T-helper 2 cell (primary cell): ENCODE measurements at regions not wholly inside any gene's neighbourhood (a gene's known extent, or its start where the extent isn't known, plus 50 kb on each side); places are given as distances from the start of the nearest gene placed in this dataset.

ENCODE experiments used
- DNase-seq, 5 experiments: peaks; one replicate each; pipeline versions ENCODE4 v3.0.0 to v3.0.0-alpha.2; 2012 to 2022

DNA sequence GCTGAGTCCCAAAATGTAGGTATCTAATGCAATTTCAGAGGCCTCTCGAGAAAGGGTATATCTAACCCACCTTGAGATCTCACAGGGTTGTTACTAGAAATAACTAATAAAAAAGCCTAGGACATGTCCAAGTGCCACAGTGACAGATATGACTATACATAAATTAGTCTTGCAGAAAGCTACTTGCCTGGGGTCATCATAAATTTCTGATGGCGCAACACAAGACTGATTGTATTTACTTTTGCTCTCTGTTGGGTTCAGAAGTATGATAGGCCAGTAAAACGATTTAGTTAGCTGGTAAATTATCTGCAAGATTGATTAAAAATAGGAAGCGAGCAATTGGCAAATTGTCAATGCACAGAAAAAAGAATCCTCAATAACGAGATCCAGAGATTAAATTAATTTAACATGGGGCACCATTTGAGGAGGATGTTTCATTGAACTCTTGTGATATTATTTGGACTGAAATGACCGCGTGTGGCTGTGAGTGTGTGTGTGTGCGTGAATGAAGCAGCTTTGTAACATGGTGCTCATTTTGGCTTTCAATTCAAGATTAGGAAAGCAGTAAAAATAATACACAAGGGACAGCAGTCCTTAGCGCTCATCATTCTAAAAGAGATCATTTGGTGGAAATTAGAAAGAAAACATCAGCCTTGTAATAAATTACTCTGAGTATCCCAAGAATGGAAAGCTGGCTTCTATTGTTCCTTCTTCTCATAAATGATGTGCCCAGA, 157.4 kb upstream of the ZFHX3 start:
- no peak for DNase-seq

GRCh38 chr16:73204359-73205152, 156.6 kb upstream of the ZFHX3 start:
- DNase-seq, result no peak

DNA sequence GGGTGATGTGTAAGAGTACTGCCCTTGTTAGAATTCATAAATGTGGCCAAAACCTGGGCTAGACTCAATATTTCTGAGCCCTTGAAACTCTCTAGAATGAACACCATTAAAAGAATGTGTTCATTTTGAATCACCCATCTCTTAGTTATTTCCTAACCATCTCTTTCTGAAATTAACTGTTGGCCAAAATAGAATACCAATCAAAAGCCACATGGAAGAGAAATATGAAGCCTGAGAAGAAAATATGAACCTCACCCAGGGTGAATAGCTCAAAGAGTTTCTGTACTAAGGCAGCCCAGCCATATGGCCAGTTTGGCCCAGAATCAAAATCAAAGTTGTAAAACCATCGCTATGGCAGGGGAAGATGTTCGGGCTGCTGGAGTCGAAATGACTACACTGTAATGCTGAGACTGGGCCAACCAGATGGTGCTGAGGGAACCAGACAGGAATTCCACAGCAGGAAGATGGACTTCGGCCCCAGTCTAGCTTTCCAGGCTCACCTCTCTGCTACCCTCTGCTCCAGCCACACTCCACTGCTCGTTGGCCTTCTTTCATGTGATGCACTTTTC, 154.3 kb upstream of the ZFHX3 start:
- DNase-seq, result no peak

- no peak for DNase-seq
Observed at GRCh38 chr16:73199214-73199613, 151.3 kb upstream of the ZFHX3 start.

GRCh38 chr16:73198481-73198880, 150.6 kb upstream of the ZFHX3 start:
- no peak for DNase-seq

DNA sequence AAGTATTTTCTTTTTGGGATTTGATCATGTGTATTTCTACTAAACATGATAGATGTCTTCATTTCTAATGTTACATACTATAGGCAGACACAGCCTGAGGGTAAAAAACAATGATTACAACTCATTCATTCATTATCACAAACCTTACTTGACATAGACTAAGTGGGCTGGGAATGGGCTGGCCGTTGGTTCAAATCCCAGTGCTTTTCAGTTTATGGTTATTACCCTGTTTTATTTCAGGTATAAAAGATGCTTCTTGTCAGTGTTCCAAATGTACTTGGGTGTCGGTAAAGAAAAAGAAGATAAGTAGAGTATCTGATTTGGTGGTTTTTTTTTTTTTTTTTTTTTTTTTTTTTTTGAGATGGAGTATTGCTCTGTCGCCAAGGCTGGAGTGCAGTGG, 149.7 kb upstream of the ZFHX3 start:
- no peak for DNase-seq

DNA sequence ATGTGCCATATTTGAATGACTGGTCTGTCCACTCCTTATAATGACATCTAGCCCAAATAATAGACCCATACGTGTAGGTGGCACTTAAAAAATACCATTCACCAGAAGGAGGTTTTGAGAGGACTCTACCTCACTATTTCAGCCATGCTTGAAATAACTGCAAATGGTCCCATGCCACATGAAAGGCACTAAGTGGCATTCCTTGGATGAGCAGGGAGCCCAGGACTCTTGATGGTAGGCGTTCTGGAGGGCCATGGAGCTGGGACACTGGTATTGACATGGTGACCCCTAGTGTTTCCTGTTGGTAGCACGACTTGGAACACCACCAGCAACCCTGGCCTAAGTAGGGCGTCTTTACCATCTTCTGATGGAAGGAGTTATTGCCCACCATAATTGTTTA, 148.7 kb upstream of the ZFHX3 start:
- peak in 1 of 5 experiments; percentile 12 for DNase-seq

DNA sequence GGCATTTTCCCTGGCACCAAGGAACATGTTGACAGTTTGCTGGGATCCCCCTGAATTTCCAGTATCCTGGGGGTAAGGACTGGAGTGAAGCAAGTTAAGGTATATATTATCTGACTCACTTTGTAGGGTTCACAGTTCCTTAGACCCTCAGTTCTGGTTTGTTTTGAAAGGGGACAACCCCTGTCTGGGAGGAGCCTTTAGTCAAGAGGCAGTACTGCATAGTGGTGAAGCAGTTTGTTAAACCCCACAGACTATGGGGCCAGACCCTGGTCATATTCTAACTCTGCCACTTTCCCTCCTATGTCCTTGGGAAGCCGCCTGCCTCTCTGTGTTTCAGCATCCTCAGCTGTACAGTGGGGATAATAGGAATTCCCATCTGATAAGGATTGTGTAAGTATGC, 145.5 kb upstream of the ZFHX3 start:
- no peak for DNase-seq

DNA sequence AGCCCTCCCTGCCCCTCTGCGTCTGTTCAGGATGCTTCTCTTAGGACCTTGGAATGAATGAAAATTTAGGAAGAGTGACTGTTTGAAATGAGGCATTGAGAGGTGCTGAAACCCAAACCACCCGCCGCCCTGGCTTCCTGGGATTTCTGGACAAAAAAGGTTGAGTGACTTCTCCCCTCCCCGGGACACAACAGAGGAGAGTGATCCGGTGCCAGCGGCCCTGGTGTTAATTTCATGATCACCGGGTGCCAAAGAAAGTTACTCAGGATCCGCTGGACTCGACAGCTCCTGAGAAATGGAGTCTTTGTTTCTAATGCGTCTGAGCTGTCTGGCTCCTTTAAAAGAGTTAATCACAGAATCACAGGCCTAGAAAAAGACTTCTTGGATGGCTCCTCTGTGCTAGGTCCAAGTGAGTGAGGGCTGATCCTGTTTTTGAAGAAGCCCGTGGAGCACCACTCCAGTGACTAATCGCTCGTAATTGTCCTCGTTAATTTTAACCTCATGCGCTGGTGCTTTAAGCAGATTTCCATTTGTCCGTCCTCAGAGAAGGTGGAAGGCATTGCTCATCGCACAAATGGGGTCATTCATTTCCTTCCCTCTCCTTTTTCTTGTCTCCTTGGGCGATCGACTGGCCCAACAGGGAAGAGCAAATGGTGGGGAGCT, 144.4 kb upstream of the ZFHX3 start:
- no peak for DNase-seq

DNA sequence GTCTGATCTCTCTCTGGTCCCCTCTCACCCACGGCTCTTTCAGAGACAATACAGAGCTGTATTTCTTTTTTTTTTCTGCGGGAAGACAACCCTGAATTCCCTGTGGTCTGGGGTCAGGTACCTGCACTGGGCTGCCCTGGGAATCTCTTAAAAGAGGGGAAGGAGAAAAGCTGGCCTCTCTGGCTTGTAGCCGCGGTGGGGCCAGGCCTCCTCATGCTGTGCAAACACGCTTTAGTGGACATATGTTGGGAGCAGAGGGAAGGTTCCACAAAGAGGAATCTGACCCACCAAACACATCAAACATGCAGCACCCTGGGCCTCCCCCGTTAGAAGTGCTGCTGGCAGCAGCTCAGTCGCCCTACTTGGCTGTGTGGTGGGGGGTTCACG, 143.7 kb upstream of the ZFHX3 start:
- no peak for DNase-seq

- peak in 1 of 5 experiments; percentile 61 for DNase-seq
Observed at GRCh38 chr16:73190688-73191659, 143.0 kb upstream of the ZFHX3 start.

GRCh38 chr16:73190256-73190655, 142.3 kb upstream of the ZFHX3 start:
- DNase-seq, result no peak

GRCh38 chr16:73189136-73189535, 141.2 kb upstream of the ZFHX3 start:
- no peak for DNase-seq

GRCh38 chr16:73186752-73187601, 139.0 kb upstream of the ZFHX3 start:
- DNase-seq, result no peak

DNA sequence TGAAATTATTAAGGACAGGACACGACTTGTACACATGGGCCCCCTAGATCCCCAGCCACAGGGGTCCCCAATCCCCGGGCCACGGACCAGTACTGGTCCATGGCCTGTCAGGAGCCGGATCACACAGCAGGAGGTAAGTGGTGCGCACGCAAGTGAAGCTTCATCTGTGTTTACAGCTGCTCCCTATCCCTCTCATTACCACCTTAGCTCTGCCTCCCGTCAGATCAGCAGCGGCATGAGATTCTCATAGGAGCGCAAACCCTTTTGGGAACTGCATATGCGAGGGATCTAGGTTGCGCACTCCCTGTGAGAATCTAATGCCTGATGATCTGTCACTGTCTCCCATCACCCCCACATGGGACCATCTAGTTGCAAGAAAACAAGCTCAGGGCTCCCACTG, 137.8 kb upstream of the ZFHX3 start:
- DNase-seq, result no peak

- DNase-seq, result no peak
Observed at GRCh38 chr16:73183611-73184092, 135.7 kb upstream of the ZFHX3 start.

GRCh38 chr16:73179705-73180331, 131.9 kb upstream of the ZFHX3 start:
- no peak for DNase-seq

- no peak for DNase-seq
Observed at GRCh38 chr16:73177729-73178295, 129.9 kb upstream of the ZFHX3 start.

- no peak for DNase-seq
Observed at GRCh38 chr16:73176577-73177013, 128.7 kb upstream of the ZFHX3 start.
